Endodermal cell (in vitro differentiated cells): ENCODE measurements at regions not wholly inside any gene's neighbourhood (a gene's known extent, or its start where the extent isn't known, plus 50 kb on each side); places are given as distances from the start of the nearest gene placed in this dataset.

Experiments used
- DNase-seq: peaks from one replicate; pipeline ENCODE4 v3.0.0-alpha.2; 2017
- H3K27ac ChIP-seq: 2 replicates; pipeline ENCODE4 v1.5.1; 2013; ENCODE audit warnings: mild to moderate bottlenecking, low read depth, low read length, moderate library complexity
- H3K27me3 ChIP-seq: 2 replicates; pipeline ENCODE4 v1.6.1; 2013; ENCODE audit warnings: mild to moderate bottlenecking, low read length, moderate library complexity; ENCODE audit not compliant: insufficient read depth, control insufficient read depth, poor library complexity, severe bottlenecking
- H3K36me3 ChIP-seq: 2 replicates; pipeline ENCODE4 v1.7.0; 2013; ENCODE audit warnings: mild to moderate bottlenecking, low read length, moderate library complexity; ENCODE audit not compliant: control insufficient read depth, insufficient read depth
- H3K4me1 ChIP-seq: one replicate; pipeline ENCODE4 v1.7.0; 2013; ENCODE audit warnings: low read length; ENCODE audit not compliant: control insufficient read depth, insufficient read depth
- H3K4me3 ChIP-seq: 2 replicates; pipeline ENCODE4 v1.5.1; 2013; ENCODE audit warnings: mild to moderate bottlenecking, low read length, moderate library complexity
- H3K9ac ChIP-seq: 2 replicates; pipeline ENCODE4 v1.6.1; 2013; ENCODE audit warnings: mild to moderate bottlenecking, low read length, moderate library complexity; ENCODE audit not compliant: poor library complexity, severe bottlenecking; ENCODE audit errors: extremely low read depth
- H3K9me3 ChIP-seq: 2 replicates; pipeline ENCODE4 v1.6.1; 2013; ENCODE audit warnings: mild to moderate bottlenecking, low read length, moderate library complexity; ENCODE audit not compliant: control insufficient read depth
- H3K27ac Mint-ChIP-seq: 2 replicates; pipeline ENCODE4 v1.8.0; 2020; ENCODE audit warnings: mixed read lengths
- H3K27me3 Mint-ChIP-seq: 2 replicates; pipeline ENCODE4 v1.8.0; 2021; ENCODE audit warnings: mild to moderate bottlenecking, mixed read lengths; ENCODE audit not compliant: insufficient read depth
- H3K36me3 Mint-ChIP-seq: 2 replicates; pipeline ENCODE4 v1.8.0; 2020; ENCODE audit warnings: low read depth, mixed read lengths
- H3K4me1 Mint-ChIP-seq: 2 replicates; pipeline ENCODE4 v1.8.0; 2020; ENCODE audit warnings: mixed read lengths
- H3K4me3 Mint-ChIP-seq: 2 replicates; pipeline ENCODE4 v1.8.0; 2020; ENCODE audit warnings: mild to moderate bottlenecking, moderate library complexity, mixed read lengths
- H3K9me3 Mint-ChIP-seq: 2 replicates; pipeline ENCODE4 v1.8.0; 2020; ENCODE audit warnings: mild to moderate bottlenecking, mixed read lengths
- WGBS, 2 experiments: methylation state at CpG; one replicate each; pipeline versions ENCODE4 v1.1.5 to v1.1.7; 2013; ENCODE audit warnings: missing lambda C conversion rate in 2 of 2, mixed read lengths in 1 of 2; ENCODE audit not compliant: insufficient coverage in 1 of 2, insufficient read length in 1 of 2; 5-methylcytosine and 5-hydroxymethylcytosine counted together
- TF ChIP-seq, protein P1 (sequence below): fragments of 200-600 bp; sonication (generic); conservative IDR thresholded peaks from 2 replicates; pipeline ENCODE4 v1.5.0; 2021; ENCODE audit warnings: antibody characterized with exemption, mild to moderate bottlenecking

DNA sequence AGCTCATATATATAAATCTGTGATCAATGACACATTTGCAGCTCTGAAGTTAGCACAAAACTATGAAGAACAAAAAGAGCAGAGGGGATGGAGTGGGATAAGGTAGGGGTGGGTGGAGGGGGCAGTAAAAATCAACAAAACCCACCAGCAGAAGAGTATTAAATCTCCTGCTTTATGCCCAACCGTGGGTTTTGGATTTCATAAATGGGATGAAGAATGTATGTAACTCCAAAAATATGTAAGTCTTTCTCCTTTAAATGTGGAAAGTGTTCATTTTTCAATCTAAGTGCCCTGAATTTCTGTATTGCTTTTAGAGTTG lies 480.3 kb upstream of the MARCKS start:
- Histone ChIP-seq H3K36me3 (no peaks in the 10 kb centered on the region), H3K9me3 (no peaks in the 10 kb centered on the region), H3K27me3 (no peaks in the 10 kb centered on the region), H3K4me3 (no peak overlapping the region), H3K27ac (no peak overlapping the region), H3K4me1 (no peaks in the 10 kb centered on the region), H3K9ac (no peak overlapping the region)
- Mint-ChIP-seq H3K4me3 (no peak overlapping the region), H3K9me3 (no peaks in the 10 kb centered on the region), H3K27me3 (peaks cover 2% of the 10 kb centered on the region), H3K27ac (no peak overlapping the region), H3K36me3 (no peaks in the 10 kb centered on the region), H3K4me1 (no peaks in the 10 kb centered on the region)
- no peak for DNase-seq
- 72% methylated on average over 1 of the region's 1 CpG; no CpG with 5 or more reads in 1 of the 2 experiments for WGBS, 2 experiments
- TF ChIP-seq, protein P1, sequence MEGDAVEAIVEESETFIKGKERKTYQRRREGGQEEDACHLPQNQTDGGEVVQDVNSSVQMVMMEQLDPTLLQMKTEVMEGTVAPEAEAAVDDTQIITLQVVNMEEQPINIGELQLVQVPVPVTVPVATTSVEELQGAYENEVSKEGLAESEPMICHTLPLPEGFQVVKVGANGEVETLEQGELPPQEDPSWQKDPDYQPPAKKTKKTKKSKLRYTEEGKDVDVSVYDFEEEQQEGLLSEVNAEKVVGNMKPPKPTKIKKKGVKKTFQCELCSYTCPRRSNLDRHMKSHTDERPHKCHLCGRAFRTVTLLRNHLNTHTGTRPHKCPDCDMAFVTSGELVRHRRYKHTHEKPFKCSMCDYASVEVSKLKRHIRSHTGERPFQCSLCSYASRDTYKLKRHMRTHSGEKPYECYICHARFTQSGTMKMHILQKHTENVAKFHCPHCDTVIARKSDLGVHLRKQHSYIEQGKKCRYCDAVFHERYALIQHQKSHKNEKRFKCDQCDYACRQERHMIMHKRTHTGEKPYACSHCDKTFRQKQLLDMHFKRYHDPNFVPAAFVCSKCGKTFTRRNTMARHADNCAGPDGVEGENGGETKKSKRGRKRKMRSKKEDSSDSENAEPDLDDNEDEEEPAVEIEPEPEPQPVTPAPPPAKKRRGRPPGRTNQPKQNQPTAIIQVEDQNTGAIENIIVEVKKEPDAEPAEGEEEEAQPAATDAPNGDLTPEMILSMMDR = no peak

DNA sequence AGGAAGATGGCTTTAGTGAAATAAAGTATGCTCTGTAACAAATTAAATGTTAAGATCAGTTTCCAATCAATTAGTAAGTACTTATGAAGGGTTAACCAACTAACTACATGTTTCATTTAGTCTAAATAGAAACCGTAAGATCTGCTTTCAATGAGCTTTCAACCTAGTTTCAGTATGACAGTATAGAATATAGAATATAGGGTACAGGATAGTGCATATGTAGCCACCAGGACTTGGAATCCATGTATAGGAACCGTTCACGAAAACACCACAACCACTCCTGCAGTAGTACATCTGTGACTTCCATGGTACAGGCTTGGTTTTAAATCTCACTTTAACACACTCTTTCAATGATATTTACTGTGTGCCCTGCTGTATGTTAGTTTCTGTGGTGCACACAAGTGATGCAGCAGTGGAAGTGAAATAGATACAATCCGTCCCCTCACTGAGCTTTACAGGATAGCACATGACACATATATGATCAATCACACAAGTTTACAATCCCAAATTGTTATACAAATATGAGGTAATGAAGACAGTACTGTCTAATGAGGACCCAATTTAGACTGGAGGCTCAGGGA lies 479.7 kb upstream of the MARCKS start:
- no peak overlapping the region for H3K4me3 Mint-ChIP-seq
- H3K27me3 Mint-ChIP-seq = peaks cover 2% of the 10 kb centered on the region
- no peaks in the 10 kb centered on the region for H3K36me3 ChIP-seq
- H3K4me1 Mint-ChIP-seq = no peaks in the 10 kb centered on the region
- no peak overlapping the region for H3K4me3 ChIP-seq
- H3K36me3 Mint-ChIP-seq = no peaks in the 10 kb centered on the region
- DNase-seq = no peak
- H3K9me3 ChIP-seq = no peaks in the 10 kb centered on the region
- H3K4me1 ChIP-seq = no peaks in the 10 kb centered on the region
- H3K27me3 ChIP-seq = no peaks in the 10 kb centered on the region
- H3K27ac ChIP-seq = no peak overlapping the region
- WGBS, 2 experiments = 100% methylated on average over 3 of the region's 4 CpGs; no CpG with 5 or more reads in 1 of the 2 experiments
- TF ChIP-seq, protein P1 = no peak
- no peak overlapping the region for H3K27ac Mint-ChIP-seq
- H3K9ac ChIP-seq = no peak overlapping the region
- no peaks in the 10 kb centered on the region for H3K9me3 Mint-ChIP-seq

DNA sequence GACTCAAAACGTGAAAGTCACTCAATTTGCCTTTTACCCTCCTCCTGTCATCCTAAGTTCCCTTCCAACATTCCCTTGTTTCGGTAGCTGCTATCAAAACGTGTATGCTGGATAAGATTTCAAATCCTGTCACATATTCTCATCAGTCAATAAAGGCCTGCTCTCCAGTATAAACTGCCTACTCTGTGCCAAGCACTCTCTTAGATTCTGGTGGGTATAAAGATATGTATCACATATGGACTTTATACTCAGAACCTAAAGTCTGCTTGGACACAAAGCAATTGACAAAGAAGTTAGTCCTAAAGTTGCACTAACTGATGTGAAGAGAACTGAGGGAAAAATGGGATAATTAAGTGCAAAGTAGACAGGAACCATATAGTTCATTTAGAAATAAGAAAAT lies 476.6 kb upstream of the MARCKS start:
- TF ChIP-seq, protein P1 = no peak
- Histone ChIP-seq H3K4me1 (no peaks in the 10 kb centered on the region), H3K9ac (no peak overlapping the region), H3K27me3 (no peaks in the 10 kb centered on the region), H3K4me3 (no peak overlapping the region), H3K36me3 (no peaks in the 10 kb centered on the region), H3K27ac (no peak overlapping the region), H3K9me3 (no peaks in the 10 kb centered on the region)
- Mint-ChIP-seq H3K4me3 (no peak overlapping the region), H3K4me1 (no peaks in the 10 kb centered on the region), H3K27me3 (peaks cover 2% of the 10 kb centered on the region), H3K9me3 (no peaks in the 10 kb centered on the region), H3K36me3 (no peaks in the 10 kb centered on the region), H3K27ac (no peak overlapping the region)
- 17 to 79% methylated on average over 1 to 3 of the region's 3 CpGs for WGBS, 2 experiments
- DNase-seq = no peak
